T-helper 1 cell treated with Interleukin-12 subunit alpha and Interleukin-12 subunit beta and Interleukin-4 antibody, amounts not matched to agents 30 μg/mL and 1 μg/mL, for 36 hours (primary cell): ENCODE measurements at regions not wholly inside any gene's neighbourhood (a gene's known extent, or its start where the extent isn't known, plus 50 kb on each side); places are given as distances from the start of the nearest gene placed in this dataset.
A peak's percentile ranks its signal among the peaks of the same experiment; 100 is the strongest.
"Not testable (repeated sequence)": the region's sequence is repeated elsewhere in the genome, so short reads cannot be mapped to it uniquely, and the experiment has no call there.

Experiments used
- H3K27ac Mint-ChIP-seq: one replicate; pipeline ENCODE4 v1.8.0; 2021; ENCODE audit warnings: mild to moderate bottlenecking, mixed read lengths
- H3K27me3 Mint-ChIP-seq: one replicate; pipeline ENCODE4 v1.8.0; 2021; ENCODE audit warnings: low read depth, mixed read lengths
- H3K36me3 Mint-ChIP-seq: one replicate; pipeline ENCODE4 v1.8.0; 2021; ENCODE audit warnings: low read depth, mixed read lengths
- H3K4me1 Mint-ChIP-seq: one replicate; pipeline ENCODE4 v1.8.0; 2021; ENCODE audit warnings: low read depth, mixed read lengths
- H3K4me3 Mint-ChIP-seq: one replicate; pipeline ENCODE4 v1.8.0; 2021; ENCODE audit warnings: mild to moderate bottlenecking, moderate library complexity, mixed read lengths
- H3K9me3 Mint-ChIP-seq: one replicate; pipeline ENCODE4 v1.8.0; 2021; ENCODE audit warnings: mixed read lengths

GRCh38 chr7:121503039-121503438 is 106.9 kb upstream of the FAM3C start:
- Mint-ChIP-seq H3K27ac (no peak overlapping the region), H3K36me3 (peaks cover 27% of the 10 kb centered on the region), H3K9me3 (peaks cover 54% of the 10 kb centered on the region), H3K4me1 (peaks cover 10% of the 10 kb centered on the region), H3K4me3 (no peak overlapping the region), H3K27me3 (no peaks in the 10 kb centered on the region)

GRCh38 chr7:121501566-121501965 is 105.5 kb upstream of the FAM3C start:
- H3K9me3 Mint-ChIP-seq = peaks cover 48% of the 10 kb centered on the region
- H3K27ac Mint-ChIP-seq = no peak overlapping the region
- peaks cover 10% of the 10 kb centered on the region for H3K4me1 Mint-ChIP-seq
- H3K4me3 Mint-ChIP-seq = no peak overlapping the region
- H3K27me3 Mint-ChIP-seq = no peaks in the 10 kb centered on the region
- H3K36me3 Mint-ChIP-seq = peaks cover 23% of the 10 kb centered on the region

GRCh38 chr7:121500360-121501058 is 104.4 kb upstream of the FAM3C start:
- Mint-ChIP-seq H3K27me3 (no peaks in the 10 kb centered on the region), H3K4me3 (no peak overlapping the region), H3K36me3 (peaks cover 15% of the 10 kb centered on the region), H3K4me1 (peaks cover 16% of the 10 kb centered on the region), H3K9me3 (peaks cover 38% of the 10 kb centered on the region), H3K27ac (peak overlapping the region; percentile 45)

- H3K27ac Mint-ChIP-seq = peak overlapping the region; percentile 49
- H3K4me3 Mint-ChIP-seq = no peak overlapping the region
- peaks cover 9% of the 10 kb centered on the region for H3K36me3 Mint-ChIP-seq
- no peaks in the 10 kb centered on the region for H3K27me3 Mint-ChIP-seq
- peaks cover 19% of the 10 kb centered on the region for H3K4me1 Mint-ChIP-seq
- peaks cover 29% of the 10 kb centered on the region for H3K9me3 Mint-ChIP-seq
Observed at GRCh38 chr7:121499624-121500023, 103.5 kb upstream of the FAM3C start.

- Mint-ChIP-seq H3K9me3 (peaks cover 21% of the 10 kb centered on the region), H3K4me3 (no peak overlapping the region), H3K27ac (no peak overlapping the region), H3K27me3 (no peaks in the 10 kb centered on the region), H3K36me3 (peaks cover 8% of the 10 kb centered on the region), H3K4me1 (peaks cover 19% of the 10 kb centered on the region)
Observed at GRCh38 chr7:121498816-121499215, 102.7 kb upstream of the FAM3C start.

GRCh38 chr7:121497545-121497944 is 101.4 kb upstream of the FAM3C start:
- H3K4me1 Mint-ChIP-seq = peaks cover 19% of the 10 kb centered on the region
- H3K36me3 Mint-ChIP-seq, H3K9me3 Mint-ChIP-seq, H3K4me3 Mint-ChIP-seq, H3K27ac Mint-ChIP-seq, H3K27me3 Mint-ChIP-seq: not testable (repeated sequence)

GRCh38 chr7:121494516-121494915 is 98.4 kb upstream of the FAM3C start:
- Mint-ChIP-seq H3K4me3 (no peak overlapping the region), H3K27ac (no peak overlapping the region), H3K36me3 (peaks cover 2% of the 10 kb centered on the region), H3K27me3 (peaks cover 5% of the 10 kb centered on the region), H3K4me1 (peaks cover 10% of the 10 kb centered on the region), H3K9me3 (peaks cover 7% of the 10 kb centered on the region)

- Mint-ChIP-seq H3K4me3 (no peak overlapping the region), H3K36me3 (peaks cover 2% of the 10 kb centered on the region), H3K27ac (no peak overlapping the region), H3K27me3 (peaks cover 5% of the 10 kb centered on the region), H3K9me3 (peaks cover 7% of the 10 kb centered on the region), H3K4me1 (peaks cover 9% of the 10 kb centered on the region)
Observed at GRCh38 chr7:121493553-121493952, 97.4 kb upstream of the FAM3C start.

GRCh38 chr7:121490309-121490708 is 94.2 kb upstream of the FAM3C start:
- Mint-ChIP-seq H3K27ac (no peak overlapping the region), H3K4me3 (no peak overlapping the region), H3K36me3 (no peaks in the 10 kb centered on the region), H3K9me3 (no peaks in the 10 kb centered on the region), H3K4me1 (peaks cover 6% of the 10 kb centered on the region), H3K27me3 (peaks cover 9% of the 10 kb centered on the region)

- Mint-ChIP-seq H3K27me3 (peaks cover 9% of the 10 kb centered on the region), H3K9me3 (no peaks in the 10 kb centered on the region), H3K36me3 (no peaks in the 10 kb centered on the region), H3K4me1 (peaks cover 4% of the 10 kb centered on the region), H3K4me3 (no peak overlapping the region), H3K27ac (no peak overlapping the region)
Observed at GRCh38 chr7:121489440-121489839, 93.3 kb upstream of the FAM3C start.

GRCh38 chr7:121488111-121488650 is 92.1 kb upstream of the FAM3C start:
- H3K27ac Mint-ChIP-seq = no peak overlapping the region
- H3K27me3 Mint-ChIP-seq = peaks cover 9% of the 10 kb centered on the region
- no peaks in the 10 kb centered on the region for H3K36me3 Mint-ChIP-seq
- H3K9me3 Mint-ChIP-seq = no peaks in the 10 kb centered on the region
- H3K4me1 Mint-ChIP-seq = peaks cover 4% of the 10 kb centered on the region
- H3K4me3 Mint-ChIP-seq = no peak overlapping the region

- Mint-ChIP-seq H3K4me3 (no peak overlapping the region), H3K36me3 (peaks cover 2% of the 10 kb centered on the region), H3K27me3 (peaks cover 9% of the 10 kb centered on the region), H3K9me3 (no peaks in the 10 kb centered on the region), H3K4me1 (peaks cover 12% of the 10 kb centered on the region), H3K27ac (no peak overlapping the region)
Observed at GRCh38 chr7:121486590-121486989, 90.5 kb upstream of the FAM3C start.

- Mint-ChIP-seq H3K27ac (no peak overlapping the region), H3K27me3 (peaks cover 4% of the 10 kb centered on the region), H3K4me3 (no peak overlapping the region), H3K9me3 (no peaks in the 10 kb centered on the region), H3K4me1 (peaks cover 12% of the 10 kb centered on the region), H3K36me3 (peaks cover 2% of the 10 kb centered on the region)
Observed at GRCh38 chr7:121485467-121486243, 89.5 kb upstream of the FAM3C start.

- no peak overlapping the region for H3K27ac Mint-ChIP-seq
- H3K27me3 Mint-ChIP-seq = peaks cover 4% of the 10 kb centered on the region
- no peaks in the 10 kb centered on the region for H3K9me3 Mint-ChIP-seq
- H3K36me3 Mint-ChIP-seq = peaks cover 2% of the 10 kb centered on the region
- H3K4me1 Mint-ChIP-seq = peaks cover 12% of the 10 kb centered on the region
- no peak overlapping the region for H3K4me3 Mint-ChIP-seq
Observed at GRCh38 chr7:121484089-121484763, 88.1 kb upstream of the FAM3C start.
